OCI-LY7 (cell line): ENCODE measurements at regions not wholly inside any gene's neighbourhood (a gene's known extent, or its start where the extent isn't known, plus 50 kb on each side); places are given as distances from the start of the nearest gene placed in this dataset.

Experiments
- BruUV-seq: library from RNA; stranded (reverse); fragments of 400-500 nt; replicated peaks from 2 replicates; lab custom pipeline; 2021; lab: Mats Ljungman, UMichigan
- CTCF ChIA-PET: fragments of 300-600 bp; sonication (Branson Sonifier 250); formaldehyde crosslinking; loops from one replicate; lab custom pipeline; 2022; ENCODE audit warnings: antibody characterized with exemption; ENCODE audit not compliant: unreplicated experiment; lab: Charles Lee
- POLR2A ChIA-PET: fragments of 300-600 bp; sonication (Branson Sonifier 250); formaldehyde crosslinking; loops from one replicate; lab custom pipeline; 2022; ENCODE audit warnings: antibody characterized with exemption; lab: Charles Lee
- DNase-seq: peaks from one replicate; pipeline ENCODE4 v3.0.0-alpha.2; 2015; ENCODE audit warnings: low spot score
- H2AFZ ChIP-seq: fragments of 200-600 bp; sonication (generic), shearing (Covaris generic); 2 replicates; pipeline ENCODE4 v1.6.1; 2014; ENCODE audit warnings: mild to moderate bottlenecking, antibody characterized with exemption, low read length, moderate library complexity
- H3K27ac ChIP-seq: fragments of 200-600 bp; sonication (generic); 2 replicates; pipeline ENCODE4 v1.5.1; 2014; ENCODE audit warnings: mixed run types, low read depth, mild to moderate bottlenecking, moderate library complexity, low read length, inconsistent platforms; ENCODE audit not compliant: poor library complexity, severe bottlenecking
- H3K36me3 ChIP-seq: fragments of 200-600 bp; sonication (generic); 2 replicates; pipeline ENCODE4 v1.6.1; 2014; ENCODE audit warnings: mild to moderate bottlenecking, antibody characterized with exemption, low read length, moderate library complexity, mixed read lengths; ENCODE audit not compliant: insufficient read depth
- H3K4me1 ChIP-seq: fragments of 200-600 bp; sonication (generic); 2 replicates; pipeline ENCODE4 v1.5.1; 2014; ENCODE audit warnings: mild to moderate bottlenecking, low read length; ENCODE audit not compliant: insufficient read depth, poor library complexity, severe bottlenecking
- H3K4me2 ChIP-seq: fragments of 200-600 bp; sonication (generic); 2 replicates; pipeline ENCODE4 v1.6.1; 2014; ENCODE audit warnings: mild to moderate bottlenecking, low read length
- H3K4me3 ChIP-seq: fragments of 200-600 bp; sonication (generic); 2 replicates; pipeline ENCODE4 v1.5.1; 2014; ENCODE audit warnings: mild to moderate bottlenecking, low read depth, low read length; ENCODE audit not compliant: poor library complexity, severe bottlenecking
- H3K79me2 ChIP-seq: fragments of 200-600 bp; sonication (generic); 2 replicates; pipeline ENCODE4 v1.6.1; 2016; ENCODE audit warnings: low read depth, mild to moderate bottlenecking, low read length, moderate library complexity, mixed read lengths; ENCODE audit not compliant: insufficient read depth
- H3K9me2 ChIP-seq: fragments of 200-600 bp; sonication (generic); 2 replicates; pipeline ENCODE4 v1.6.1; 2016; ENCODE audit warnings: mild to moderate bottlenecking, low read length, mixed read lengths; ENCODE audit not compliant: insufficient read depth
- H3K9me3 ChIP-seq: fragments of 200-600 bp; sonication (generic); 2 replicates; pipeline ENCODE4 v1.6.1; 2014; ENCODE audit warnings: mild to moderate bottlenecking, mixed run types, low read length, mixed read lengths
- H4K20me1 ChIP-seq: fragments of 200-600 bp; sonication (generic); 2 replicates; pipeline ENCODE4 v1.6.1; 2014; ENCODE audit warnings: mild to moderate bottlenecking, antibody characterized with exemption, low read length, moderate library complexity, mixed read lengths; ENCODE audit not compliant: insufficient read depth
- EZH2phosphoT487 ChIP-seq: fragments of 200-600 bp; sonication (generic); IDR thresholded peaks from 2 replicates; pipeline ENCODE4 v1.6.1; 2018; ENCODE audit warnings: low read depth, borderline replicate concordance, mild to moderate bottlenecking, mixed run types, antibody characterized with exemption, low read length, moderate library complexity, mixed read lengths
- intact Hi-C: fragments of 100-400 bp; cut with micrococcal nuclease; formaldehyde crosslinking; loops from one replicate; pipeline ENCODE4 v1.10.0; 2022; ENCODE audit not compliant: unreplicated experiment
- TF ChIP-seq, protein P1 (sequence below): fragments of 200-600 bp; sonication (generic); conservative IDR thresholded peaks from 2 replicates; pipeline ENCODE4 v1.5.1; 2014; ENCODE audit warnings: mild to moderate bottlenecking, antibody characterized with exemption, low read length, moderate library complexity, mixed read lengths

DNA sequence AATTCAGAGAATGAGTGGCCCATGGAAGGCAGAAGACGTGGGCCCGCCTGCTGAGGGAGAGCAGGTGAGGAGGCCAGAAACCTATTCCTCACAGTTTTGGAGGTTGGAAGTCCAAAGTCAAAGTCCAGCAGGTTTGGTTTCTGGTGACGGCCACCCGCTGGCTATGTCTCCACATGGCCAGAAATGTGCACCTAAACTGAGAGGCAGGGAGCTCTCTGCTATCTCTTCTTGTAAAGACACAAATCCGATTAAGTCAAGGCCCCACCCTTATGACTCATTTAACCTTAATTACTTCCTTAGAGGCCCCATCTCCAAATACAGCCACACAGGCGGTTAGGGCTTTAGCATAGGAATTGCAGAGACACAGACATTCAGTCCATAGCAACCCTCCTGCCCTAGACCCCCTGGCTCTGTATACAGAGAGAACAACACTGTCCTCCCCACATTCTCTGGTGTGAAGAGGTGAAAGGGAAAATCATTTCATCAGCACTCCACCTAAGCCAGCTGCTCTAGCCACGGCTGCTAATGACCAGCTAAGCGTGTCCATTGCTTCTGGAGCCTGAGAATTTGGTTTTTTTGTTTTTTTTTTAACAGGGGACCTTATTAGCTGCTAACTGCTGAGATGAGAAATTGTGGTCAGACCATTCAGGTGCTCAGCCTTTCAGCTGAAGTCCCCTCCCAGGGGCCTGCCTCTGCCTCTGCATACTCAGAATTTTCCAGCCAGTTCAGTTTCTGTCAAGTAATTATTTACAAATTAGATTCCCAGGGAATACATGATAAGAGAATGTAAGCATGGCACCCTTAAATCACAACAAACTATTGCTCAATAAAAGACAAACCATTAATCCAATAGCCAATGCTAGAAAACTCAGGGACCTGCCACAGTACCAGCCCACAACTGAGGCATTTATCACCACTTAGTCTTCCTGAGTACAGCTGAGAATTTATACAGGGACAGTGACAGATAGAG is 368.7 kb upstream of the ID2 start:
- H3K36me3 ChIP-seq: no peaks in the 10 kb centered on the region; the same call in 1 of the 2 replicates
- CTCF ChIA-PET: interaction anchor here (0.8 to 1.0 kb wide), 2 partner anchors 9 to 79 kb away, joined by 3 read pairs; no protein-coding TSS in a partner anchor
- H3K9me2 ChIP-seq: no peaks in the 10 kb centered on the region
- intact Hi-C loops: loop anchor here (1.0 to 5.0 kb wide), 4 partner anchors 10 to 314 kb away; no protein-coding TSS in a partner anchor
- H3K4me2 ChIP-seq: peak overlapping the region; percentile 49
- H4K20me1 ChIP-seq: no peaks in the 10 kb centered on the region
- H3K4me3 ChIP-seq: peak overlapping the region; percentile 14
- peaks cover 60% of the 10 kb centered on the region for H3K4me1 ChIP-seq
- POLR2A ChIA-PET: interaction anchor here (0.6 to 2.4 kb wide), 10 partner anchors 9 to 1769 kb away, joined by 3 to 10 read pairs (median 4); no protein-coding TSS in a partner anchor
- H2AFZ ChIP-seq: peak overlapping the region; percentile 70
- H3K27ac ChIP-seq: peak overlapping the region; percentile 47
- TSS peak; percentile 62 for BruUV-seq
- no peaks in the 10 kb centered on the region for H3K9me3 ChIP-seq
- TF ChIP-seq, protein P1, sequence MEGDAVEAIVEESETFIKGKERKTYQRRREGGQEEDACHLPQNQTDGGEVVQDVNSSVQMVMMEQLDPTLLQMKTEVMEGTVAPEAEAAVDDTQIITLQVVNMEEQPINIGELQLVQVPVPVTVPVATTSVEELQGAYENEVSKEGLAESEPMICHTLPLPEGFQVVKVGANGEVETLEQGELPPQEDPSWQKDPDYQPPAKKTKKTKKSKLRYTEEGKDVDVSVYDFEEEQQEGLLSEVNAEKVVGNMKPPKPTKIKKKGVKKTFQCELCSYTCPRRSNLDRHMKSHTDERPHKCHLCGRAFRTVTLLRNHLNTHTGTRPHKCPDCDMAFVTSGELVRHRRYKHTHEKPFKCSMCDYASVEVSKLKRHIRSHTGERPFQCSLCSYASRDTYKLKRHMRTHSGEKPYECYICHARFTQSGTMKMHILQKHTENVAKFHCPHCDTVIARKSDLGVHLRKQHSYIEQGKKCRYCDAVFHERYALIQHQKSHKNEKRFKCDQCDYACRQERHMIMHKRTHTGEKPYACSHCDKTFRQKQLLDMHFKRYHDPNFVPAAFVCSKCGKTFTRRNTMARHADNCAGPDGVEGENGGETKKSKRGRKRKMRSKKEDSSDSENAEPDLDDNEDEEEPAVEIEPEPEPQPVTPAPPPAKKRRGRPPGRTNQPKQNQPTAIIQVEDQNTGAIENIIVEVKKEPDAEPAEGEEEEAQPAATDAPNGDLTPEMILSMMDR: no peak
- no peak for TF ChIP-seq EZH2phosphoT487
- no peaks in the 10 kb centered on the region for H3K79me2 ChIP-seq
- DNase-seq: peak; percentile 80

DNA sequence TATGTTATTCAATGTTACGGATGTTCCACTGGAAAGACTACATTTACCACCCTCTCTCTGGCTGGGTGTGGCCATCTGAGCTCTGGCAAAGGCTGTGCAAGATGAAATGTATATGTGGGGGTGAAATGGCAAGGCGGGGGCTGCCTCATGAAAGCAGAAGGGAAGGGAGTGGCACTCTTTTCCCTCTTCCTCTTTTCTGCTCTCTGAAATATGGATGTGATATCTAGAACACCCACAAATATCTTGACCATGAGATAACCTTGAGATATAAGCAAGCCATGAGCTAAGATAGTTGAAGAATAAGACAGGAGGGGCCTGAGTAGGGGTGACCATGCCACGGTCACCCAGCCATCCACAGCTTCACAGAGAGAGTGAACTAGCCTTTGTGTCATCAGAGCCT is 367.8 kb upstream of the ID2 start:
- H2AFZ ChIP-seq: peak overlapping the region; percentile 7; the same call in 1 of the 2 replicates
- intact Hi-C loops: loop anchor here (5.0 kb wide), 1 partner anchor 313 kb away; no protein-coding TSS in a partner anchor
- H3K79me2 ChIP-seq: no peaks in the 10 kb centered on the region
- BruUV-seq: no TSS peak
- peaks cover 56% of the 10 kb centered on the region for H3K4me1 ChIP-seq
- ChIA-PET CTCF (interaction anchor here (0.5 to 0.8 kb wide), 4 partner anchors 10 to 1796 kb away, joined by 3 read pairs; no protein-coding TSS in a partner anchor), POLR2A (interaction anchor here (0.6 to 2.4 kb wide), 12 partner anchors 8 to 367 kb away, joined by 3 to 11 read pairs (median 4); partner anchors contain the start of gene ID2)
- no peak for DNase-seq
- H3K36me3 ChIP-seq: no peaks in the 10 kb centered on the region; the same call in 1 of the 2 replicates
- no peak overlapping the region for H3K4me3 ChIP-seq
- no peaks in the 10 kb centered on the region for H4K20me1 ChIP-seq
- peak overlapping the region; percentile 47 for H3K27ac ChIP-seq
- no peaks in the 10 kb centered on the region for H3K9me3 ChIP-seq
- peak overlapping the region; percentile 49 for H3K4me2 ChIP-seq
- H3K9me2 ChIP-seq: no peaks in the 10 kb centered on the region
- TF ChIP-seq, protein P1: no peak
- TF ChIP-seq EZH2phosphoT487: no peak
